GM19099 (cell line): ENCODE measurements at regions not wholly inside any gene's neighbourhood (a gene's known extent, or its start where the extent isn't known, plus 50 kb on each side); places are given as distances from the start of the nearest gene placed in this dataset.

Experiments
- POLR2A ChIP-seq: IDR thresholded peaks from 3 replicates; pipeline ENCODE4 v1.6.1; 2011; ENCODE audit warnings: low read depth; ENCODE audit not compliant: insufficient read length; ENCODE audit errors: extremely low read depth

DNA sequence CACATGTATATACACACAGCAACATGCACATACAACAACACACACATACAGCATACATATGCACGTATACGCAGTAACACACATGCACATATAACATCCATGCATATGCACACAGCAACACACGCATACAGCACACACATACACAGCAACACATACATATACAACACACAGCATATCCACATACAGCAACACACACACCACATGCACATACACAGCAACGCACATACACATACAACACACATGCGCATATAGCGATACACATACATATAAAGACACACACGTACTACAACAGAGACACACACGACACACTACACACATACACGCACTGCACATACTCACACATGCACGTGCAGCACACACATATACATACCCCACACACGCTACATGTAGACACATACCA, 187.8 kb downstream of the GLI2 start:
- TF ChIP-seq POLR2A, result no peak

GRCh38 chr2:120924924-120925323, 189.3 kb downstream of the GLI2 start:
- no peak for TF ChIP-seq POLR2A

GRCh38 chr2:120926463-120927264, 191.0 kb downstream of the GLI2 start:
- no peak for TF ChIP-seq POLR2A

DNA sequence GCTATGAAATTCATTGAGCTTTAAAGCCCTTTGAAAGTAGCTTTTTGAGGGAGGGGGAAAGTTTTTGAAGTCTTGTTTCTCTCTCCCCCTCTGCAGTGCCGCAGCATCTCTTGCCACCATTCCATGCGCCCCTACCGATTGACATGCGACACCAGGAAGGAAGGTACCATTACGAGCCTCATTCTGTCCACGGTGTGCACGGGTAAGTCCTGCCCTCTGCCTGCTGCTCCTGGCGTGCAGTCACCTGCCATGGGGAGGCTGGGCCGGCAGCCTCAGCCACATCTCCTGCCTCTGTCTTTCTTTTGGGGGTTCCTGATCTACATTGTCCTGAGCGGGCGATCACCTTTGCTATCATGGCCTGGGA, 191.6 kb downstream of the GLI2 start:
- no peak for TF ChIP-seq POLR2A

DNA sequence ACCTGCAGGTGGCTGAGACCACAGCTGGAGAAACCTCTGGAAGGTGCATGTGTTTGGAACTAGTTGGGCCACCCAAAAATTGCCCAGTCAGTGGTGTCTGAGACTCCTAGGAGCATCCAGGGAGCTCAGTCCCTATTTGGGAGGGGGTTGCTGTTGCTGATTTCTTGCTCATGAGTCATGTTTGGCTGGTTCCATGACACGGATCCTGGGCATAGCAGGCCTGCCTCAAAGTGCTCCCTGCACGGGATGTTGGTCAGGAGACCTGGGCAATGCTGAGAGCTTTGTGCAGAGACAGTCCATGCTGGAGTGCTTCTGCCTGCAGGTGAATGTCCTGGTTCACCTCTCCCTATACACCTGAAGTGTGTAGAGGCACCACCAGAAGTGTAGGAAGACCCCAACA, 194.2 kb downstream of the GLI2 start:
- TF ChIP-seq POLR2A, result no peak

DNA sequence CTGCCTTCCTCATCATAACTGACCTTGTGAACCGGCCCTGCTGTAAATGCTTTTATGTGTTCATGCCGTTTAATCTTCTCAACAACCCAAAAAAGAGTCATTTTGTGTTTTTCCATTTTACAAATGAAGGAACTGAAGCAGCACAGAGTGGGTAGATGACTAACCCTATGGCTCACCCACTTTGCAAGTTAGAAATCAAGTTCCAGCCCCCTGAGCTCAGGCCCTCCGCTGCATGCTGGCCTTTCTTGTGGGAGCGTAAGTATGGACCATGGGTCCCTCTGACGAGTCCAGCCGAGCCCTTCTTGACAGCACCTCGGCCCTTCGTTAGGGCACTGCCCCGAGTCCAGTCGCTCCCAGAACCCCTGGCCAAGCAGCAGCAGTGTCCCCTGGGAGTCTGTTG, 194.6 kb downstream of the GLI2 start:
- no peak for TF ChIP-seq POLR2A

- TF ChIP-seq POLR2A, result no peak
Observed at GRCh38 chr2:120930864-120931263, 195.2 kb downstream of the GLI2 start.

- no peak for TF ChIP-seq POLR2A
Observed at GRCh38 chr2:120932472-120932871, 196.8 kb downstream of the GLI2 start.

GRCh38 chr2:120932881-120933280, 197.2 kb downstream of the GLI2 start:
- TF ChIP-seq POLR2A, result no peak

DNA sequence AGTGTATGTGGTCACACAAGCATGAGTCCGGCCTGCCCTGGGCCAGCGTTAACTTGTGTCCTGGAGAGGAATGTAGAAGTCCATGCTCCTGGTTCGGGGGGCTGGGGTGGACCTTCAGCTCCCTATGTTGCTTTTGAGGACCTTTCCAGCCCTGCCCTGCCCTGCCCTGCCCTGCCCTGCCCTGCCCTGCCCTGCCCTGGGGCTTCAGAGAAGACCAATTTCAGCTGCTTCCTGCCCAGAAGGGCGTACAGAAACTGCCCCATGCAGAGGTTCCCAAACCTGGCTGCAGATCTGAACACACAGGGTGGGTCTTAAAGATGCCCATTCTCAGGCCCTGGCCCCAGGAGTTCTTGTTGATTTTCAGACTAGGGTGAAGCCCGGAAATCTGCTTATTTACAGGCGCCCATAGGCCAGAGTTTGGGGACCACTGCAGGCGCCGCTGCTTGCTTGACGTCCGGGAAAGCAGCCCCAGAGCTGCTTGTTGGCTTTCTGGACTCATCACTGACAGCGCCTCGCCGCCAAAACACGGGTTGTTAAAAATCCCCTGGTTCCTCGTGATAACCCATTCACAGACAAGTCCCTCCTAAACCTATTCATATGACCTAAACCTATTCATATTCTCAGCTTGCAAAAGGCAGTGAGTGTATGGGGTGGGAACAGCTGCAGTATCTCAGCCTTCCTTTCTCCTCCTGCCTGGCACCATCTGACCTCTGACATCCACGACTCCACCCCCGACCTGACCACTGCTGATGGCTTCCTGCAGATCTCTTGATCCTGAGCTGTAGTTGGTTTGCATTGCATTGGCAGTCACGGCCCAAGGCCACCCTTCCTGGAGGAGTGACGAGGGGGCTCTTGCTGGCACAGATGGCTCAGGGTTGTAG, 198.3 kb downstream of the GLI2 start:
- TF ChIP-seq POLR2A, result no peak

DNA sequence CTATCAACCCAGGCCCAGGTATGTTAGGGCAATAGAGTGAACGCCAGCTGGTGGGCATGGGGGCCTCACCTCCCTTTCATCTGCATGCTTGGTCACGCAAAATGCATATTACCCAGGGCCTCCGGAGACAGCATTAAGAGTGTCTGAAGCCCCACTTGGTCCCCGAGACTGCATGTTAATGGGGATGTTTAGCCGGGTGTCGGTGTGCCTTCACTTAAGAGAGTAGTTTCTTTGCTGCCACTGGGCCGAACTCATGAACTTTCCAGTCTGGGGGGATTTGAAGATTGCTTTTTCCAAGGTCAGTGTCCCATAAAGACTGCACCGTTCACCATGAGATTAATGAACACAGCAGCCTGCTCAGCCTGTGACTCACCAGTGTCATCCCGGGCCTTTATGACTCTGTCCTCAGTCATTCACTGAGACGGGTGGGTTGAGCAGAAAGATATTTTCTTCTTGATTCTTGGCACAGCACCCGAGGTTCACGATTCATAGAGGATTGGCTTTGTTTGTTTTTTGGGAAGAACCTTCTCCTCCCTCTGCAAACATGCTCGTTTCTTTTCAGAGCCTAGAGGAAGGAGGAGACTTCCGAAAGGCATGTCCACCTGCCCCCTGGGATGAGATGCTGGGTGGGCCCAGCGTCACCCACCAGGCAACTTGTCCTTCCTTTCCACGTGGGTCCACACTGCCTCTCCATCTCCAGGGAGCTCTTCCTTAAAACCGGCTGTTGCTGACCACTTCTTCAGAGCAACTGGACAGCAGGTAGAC, 199.1 kb downstream of the GLI2 start:
- TF ChIP-seq POLR2A, result no peak

GRCh38 chr2:120935339-120936313, 200.0 kb downstream of the GLI2 start:
- no peak for TF ChIP-seq POLR2A

- no peak for TF ChIP-seq POLR2A
Observed at GRCh38 chr2:120936476-120937334, 201.0 kb downstream of the GLI2 start.
